Erythroblast (primary cell): ENCODE measurements at regions not wholly inside any gene's neighbourhood (a gene's known extent, or its start where the extent isn't known, plus 50 kb on each side); places are given as distances from the start of the nearest gene placed in this dataset.

Experiments used
- GATA1 ChIP-seq: IDR thresholded peaks from 2 replicates; pipeline ENCODE4 v1.6.1; 2011; ENCODE audit warnings: low read depth, mild to moderate bottlenecking, control low read depth, low read length, moderate library complexity
- POLR2A ChIP-seq: IDR thresholded peaks from 2 replicates; pipeline ENCODE4 v1.6.1; 2011; ENCODE audit warnings: mild to moderate bottlenecking, low read length

DNA sequence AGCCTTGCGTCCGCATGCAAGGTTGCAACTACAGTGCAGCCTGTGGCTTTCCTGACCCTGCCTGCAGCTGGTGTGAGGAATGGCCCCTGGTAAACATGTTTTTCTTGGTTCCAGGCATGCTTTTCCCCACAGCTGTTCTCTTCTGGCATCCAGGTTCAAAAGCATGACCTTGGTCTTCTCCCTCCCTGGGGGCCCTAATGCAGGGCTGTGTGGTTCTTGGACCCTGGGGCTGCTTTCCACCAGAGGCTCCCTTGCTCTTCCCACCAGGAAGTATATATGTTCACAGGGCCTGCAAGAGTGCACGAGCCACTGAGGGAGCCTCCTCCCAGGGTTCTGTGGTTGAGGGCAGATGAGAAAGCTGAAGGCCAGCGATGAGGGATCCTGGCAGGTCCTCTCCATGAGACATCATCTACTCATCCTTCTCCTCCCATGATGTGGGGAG, 125.9 kb downstream of the BCL2L11 start:
- TF ChIP-seq POLR2A: no peak
- TF ChIP-seq GATA1: no peak
